Ovary (tissue), 7 donors: ENCODE measurements at regions not wholly inside any gene's neighbourhood (a gene's known extent, or its start where the extent isn't known, plus 50 kb on each side); places are given as distances from the start of the nearest gene placed in this dataset.

ENCODE experiments used
- DNase-seq, 5 donors: peaks; one replicate each; pipeline ENCODE4 v3.0.0-alpha.2; 2019 to 2020
- H3K27ac ChIP-seq, 2 donors: fragments of 200-600 bp; one replicate each; pipeline versions ENCODE4 v1.5.1 to v1.8.0; 2019 to 2022
- H3K27me3 ChIP-seq: fragments of 200-600 bp; one replicate; pipeline ENCODE4 v1.8.0; 2022
- H3K36me3 ChIP-seq: fragments of 200-600 bp; sonication (generic); one replicate; pipeline ENCODE4 v1.5.1; 2019
- H3K4me1 ChIP-seq: one replicate; pipeline ENCODE4 v1.8.1; 2013; ENCODE audit warnings: mild to moderate bottlenecking, moderate library complexity; ENCODE audit not compliant: insufficient read depth
- H3K4me3 ChIP-seq: fragments of 200-600 bp; sonication (generic); one replicate; pipeline ENCODE4 v1.5.1; 2017
- H3K9me3 ChIP-seq, 2 donors: fragments of 200-600 bp in 1 of 2; sonication (generic) in 1 of 2; one replicate each; pipeline versions ENCODE4 v1.5.1 to v1.8.1; 2013 to 2019; ENCODE audit warnings: mild to moderate bottlenecking in 1 of 2, moderate library complexity in 1 of 2
- EP300 ChIP-seq: sonication (generic); formaldehyde crosslinking; IDR thresholded peaks from one replicate; pipeline ENCODE4 v1.6.1; 2017; ENCODE audit warnings: antibody characterized with exemption
- POLR2A ChIP-seq: fragments of 450-650 bp; IDR thresholded peaks from one replicate; pipeline ENCODE4 v1.6.1; 2017; ENCODE audit warnings: antibody characterized with exemption, mild to moderate bottlenecking, moderate library complexity
- WGBS, 3 donors: extraction: QIAGEN DNeasy Blood & Tissue Kit in 1 of 3; methylation state at CpG; one replicate each; pipeline versions ENCODE4 v1.1.5 to v1.1.7; 2013 to 2017; 5-methylcytosine and 5-hydroxymethylcytosine counted together
- intact Hi-C, 4 donors: fragments of 100-400 bp; cut with DNase I; formaldehyde crosslinking; loops; one replicate each; pipeline versions ENCODE4 v1.11.0 to v1.15.1; 2022 to 2023
- TF ChIP-seq, protein P1 (sequence below), 3 donors: fragments of 450-650 bp in 2 of 3; fragments of 200-600 bp in 1 of 3; IDR thresholded peaks; one replicate each; pipeline versions ENCODE4 v1.5.1 to v1.8.0; 2016 to 2022; ENCODE audit warnings: antibody characterized with exemption in 3 of 3, mild to moderate bottlenecking in 1 of 3
- donor health status: DM: no; HTN: no; CAD: no; lungs with moderate emphysema.
- donor health status: DM: no; HTN: no; CAD: no.
- donor health status: Bipolar disorder and iron deficiency.
- donor health status: DM: no; HTN: no; CAD: no.
- donor health status: DM: yes; HTN: yes; CAD: no.

DNA sequence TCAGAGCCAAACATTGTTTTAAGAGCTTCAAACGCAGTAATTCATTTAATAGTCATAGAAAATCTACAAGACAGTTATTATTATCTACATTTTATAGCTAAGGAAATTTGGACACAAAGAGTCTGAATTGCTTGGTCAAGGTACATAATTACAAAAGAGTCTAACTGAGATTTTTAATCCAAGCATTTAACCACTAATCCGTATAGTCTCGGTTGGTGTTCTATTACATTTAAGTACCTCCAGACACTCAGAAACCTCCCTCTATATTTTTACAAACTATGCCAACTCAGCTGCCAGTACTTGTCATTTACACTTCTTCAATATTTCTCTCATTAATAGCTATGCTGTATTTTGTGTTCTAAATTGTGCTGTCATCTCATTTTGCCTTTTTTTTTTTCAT, 240.2 kb upstream of the PLSCR5 start:
- no peaks in the 10 kb centered on the region for H3K4me1 ChIP-seq
- no peak overlapping the region for H3K4me3 ChIP-seq
- TF ChIP-seq EP300 (no peak), POLR2A (no peak)
- TF ChIP-seq, protein P1, sequence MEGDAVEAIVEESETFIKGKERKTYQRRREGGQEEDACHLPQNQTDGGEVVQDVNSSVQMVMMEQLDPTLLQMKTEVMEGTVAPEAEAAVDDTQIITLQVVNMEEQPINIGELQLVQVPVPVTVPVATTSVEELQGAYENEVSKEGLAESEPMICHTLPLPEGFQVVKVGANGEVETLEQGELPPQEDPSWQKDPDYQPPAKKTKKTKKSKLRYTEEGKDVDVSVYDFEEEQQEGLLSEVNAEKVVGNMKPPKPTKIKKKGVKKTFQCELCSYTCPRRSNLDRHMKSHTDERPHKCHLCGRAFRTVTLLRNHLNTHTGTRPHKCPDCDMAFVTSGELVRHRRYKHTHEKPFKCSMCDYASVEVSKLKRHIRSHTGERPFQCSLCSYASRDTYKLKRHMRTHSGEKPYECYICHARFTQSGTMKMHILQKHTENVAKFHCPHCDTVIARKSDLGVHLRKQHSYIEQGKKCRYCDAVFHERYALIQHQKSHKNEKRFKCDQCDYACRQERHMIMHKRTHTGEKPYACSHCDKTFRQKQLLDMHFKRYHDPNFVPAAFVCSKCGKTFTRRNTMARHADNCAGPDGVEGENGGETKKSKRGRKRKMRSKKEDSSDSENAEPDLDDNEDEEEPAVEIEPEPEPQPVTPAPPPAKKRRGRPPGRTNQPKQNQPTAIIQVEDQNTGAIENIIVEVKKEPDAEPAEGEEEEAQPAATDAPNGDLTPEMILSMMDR (IDR thresholded peaks at IDR 0.05): no peak
- intact Hi-C loops: no loop called here
- no peaks in the 10 kb centered on the region for H3K36me3 ChIP-seq
- no peaks in the 10 kb centered on the region for H3K27me3 ChIP-seq
- 82 to 90% (median 85%) methylated on average over 3 of the region's 3 CpGs for WGBS, 3 donors
- DNase-seq: no peak
- no peak overlapping the region for H3K27ac ChIP-seq
- H3K9me3 ChIP-seq: no peaks in the 10 kb centered on the region

DNA sequence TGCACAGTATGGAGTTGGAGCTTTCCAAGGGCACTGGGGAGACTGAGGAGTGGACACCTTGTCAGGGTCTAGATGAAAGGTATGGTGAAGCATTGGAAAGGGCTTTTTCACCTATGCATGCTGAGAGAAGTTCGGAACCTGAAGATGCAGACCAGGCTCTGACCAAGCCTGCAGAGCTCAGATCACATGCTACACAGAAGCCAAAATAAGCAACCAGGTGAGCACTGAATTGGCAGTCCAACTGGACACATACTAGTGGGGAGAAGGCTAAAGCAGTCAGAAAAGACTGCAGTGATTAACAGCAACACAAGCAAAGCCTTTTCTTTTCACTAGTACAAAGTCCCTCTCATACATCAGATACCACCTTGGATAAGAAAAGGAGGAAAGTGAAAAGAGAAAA, 238.3 kb upstream of the PLSCR5 start:
- Histone ChIP-seq H3K36me3 (no peaks in the 10 kb centered on the region), H3K27ac (no peak overlapping the region), H3K9me3 (no peaks in the 10 kb centered on the region), H3K27me3 (no peaks in the 10 kb centered on the region), H3K4me1 (no peaks in the 10 kb centered on the region), H3K4me3 (no peak overlapping the region)
- no peak for DNase-seq
- intact Hi-C loops: no loop called here
- TF ChIP-seq POLR2A: no peak
- TF ChIP-seq, protein P1 (IDR thresholded peaks at IDR 0.05): no peak
- TF ChIP-seq EP300: no peak
- 75 to 100% (median 97%) methylated on average over 1 of the region's 1 CpG for WGBS, 3 donors

DNA sequence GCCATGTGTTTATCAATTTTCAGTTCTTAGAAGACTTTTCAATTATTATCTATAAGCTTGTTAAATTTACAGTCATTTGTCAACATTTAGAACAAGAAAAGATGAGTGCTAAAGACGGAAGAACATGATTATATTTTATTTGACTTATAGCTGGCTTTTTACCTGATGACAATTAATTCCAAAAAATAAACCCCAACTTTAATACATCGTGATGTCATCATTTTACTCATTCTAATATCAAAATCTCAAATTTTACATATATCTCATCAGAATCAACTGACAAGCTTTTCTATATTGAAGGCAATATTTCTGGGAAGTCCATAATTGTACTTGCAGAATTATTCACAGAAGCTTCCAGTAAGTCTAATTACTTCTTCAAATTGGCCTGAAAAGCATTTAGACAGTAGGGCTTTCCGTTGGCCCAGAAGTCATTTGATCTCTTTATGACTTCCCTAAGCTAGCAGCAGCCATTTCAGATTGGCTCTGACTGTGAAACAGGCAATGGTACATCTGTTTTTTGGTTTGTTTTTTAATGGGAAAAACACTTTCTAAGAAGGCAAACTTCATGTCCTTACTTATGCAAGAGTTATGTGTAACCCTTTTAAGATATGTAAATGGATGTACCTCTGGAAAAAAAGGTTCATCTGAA, 234.7 kb upstream of the PLSCR5 start:
- DNase-seq: no peak
- Histone ChIP-seq H3K4me3 (no peak overlapping the region), H3K36me3 (no peaks in the 10 kb centered on the region), H3K27me3 (no peaks in the 10 kb centered on the region), H3K4me1 (no peaks in the 10 kb centered on the region), H3K9me3 (no peaks in the 10 kb centered on the region), H3K27ac (no peak overlapping the region)
- intact Hi-C loops: no loop called here
- 64 to 72% (median 71%) methylated on average over 3 of the region's 3 CpGs for WGBS, 3 donors
- TF ChIP-seq POLR2A (no peak), EP300 (no peak)
- TF ChIP-seq, protein P1 (IDR thresholded peaks at IDR 0.05): no peak

DNA sequence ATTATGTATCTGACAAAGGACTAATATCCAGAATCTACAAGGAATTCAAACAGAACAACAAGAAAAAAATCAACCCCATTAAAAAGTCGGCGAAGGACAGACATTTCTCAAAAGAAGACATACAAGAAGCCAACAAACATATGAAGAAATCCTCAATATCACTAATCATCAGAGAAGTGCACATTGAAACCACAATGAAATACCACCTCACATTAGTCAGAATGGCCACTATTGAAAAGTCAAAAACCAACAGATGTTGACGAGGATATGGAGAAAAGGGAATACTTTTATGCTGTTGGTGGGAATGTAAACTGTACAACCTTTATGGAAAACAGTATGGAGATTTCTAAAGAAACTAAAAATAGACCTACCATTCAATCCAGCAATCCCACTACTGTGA, 233.1 kb upstream of the PLSCR5 start:
- 86 to 92% (median 89%) methylated on average over 3 of the region's 3 CpGs for WGBS, 3 donors
- intact Hi-C loops: no loop called here

DNA sequence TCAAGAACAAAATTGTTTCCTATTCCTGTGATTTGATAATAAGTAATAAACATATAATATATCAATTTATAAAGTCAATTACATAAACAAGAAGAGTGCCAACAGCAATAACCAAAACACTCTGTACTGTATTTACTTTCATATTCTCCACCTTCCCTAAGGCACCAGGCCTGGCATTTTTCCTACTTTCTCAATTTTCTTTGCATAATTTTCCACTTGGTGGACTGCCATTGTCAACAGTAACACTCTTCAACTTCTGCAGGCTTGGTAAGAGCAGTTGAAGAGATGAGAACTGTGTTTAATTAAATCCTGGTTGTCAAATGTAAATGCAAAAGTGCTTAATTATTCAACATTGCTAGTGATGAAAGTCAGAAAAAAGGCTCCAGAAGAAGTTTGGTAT, 229.8 kb upstream of the PLSCR5 start:
- Histone ChIP-seq H3K27me3 (no peaks in the 10 kb centered on the region), H3K4me1 (no peaks in the 10 kb centered on the region), H3K4me3 (no peak overlapping the region), H3K36me3 (no peaks in the 10 kb centered on the region), H3K9me3 (no peaks in the 10 kb centered on the region), H3K27ac (no peak overlapping the region)
- intact Hi-C loops: no loop called here
- TF ChIP-seq, protein P1 (IDR thresholded peaks at IDR 0.05): no peak
- no peak for TF ChIP-seq EP300
- no peak for TF ChIP-seq POLR2A
- no peak for DNase-seq

More for the DNA sequence above, 233.1 kb upstream of the PLSCR5 start:
- no peak for DNase-seq
- no peaks in the 10 kb centered on the region for H3K36me3 ChIP-seq
- no peaks in the 10 kb centered on the region for H3K9me3 ChIP-seq
- TF ChIP-seq POLR2A: no peak
- no peak overlapping the region for H3K4me3 ChIP-seq
- no peak overlapping the region for H3K27ac ChIP-seq
- H3K4me1 ChIP-seq: no peaks in the 10 kb centered on the region
- H3K27me3 ChIP-seq: no peaks in the 10 kb centered on the region
